K562 (cell line): ENCODE measurements at regions not wholly inside any gene's neighbourhood (a gene's known extent, or its start where the extent isn't known, plus 50 kb on each side); places are given as distances from the start of the nearest gene placed in this dataset.

ENCODE experiments used
- ATAC-seq: fragments of 200-7000 bp; cut with Tn5 transposase; 3 replicates; pipeline ENCODE4 v1.9.1; 2020; ENCODE audit warnings: moderate library complexity
- BruUV-seq: library from RNA; stranded (reverse); fragments of 400-500 nt; replicated peaks from 2 replicates; lab custom pipeline; 2021; lab: Mats Ljungman, UMichigan
- CTCF ChIA-PET: fragments of 300-600 bp; formaldehyde crosslinking; extraction: SDS; loops from one replicate; lab custom pipeline; 2021; ENCODE audit warnings: low intra/inter-chr PET ratio; lab: Yijun Ruan, JAX
- POLR2A ChIA-PET: fragments of 300-600, 350-650 bp; sonication (Branson Sonifier 250); formaldehyde crosslinking; extraction: SDS; loops from one replicate; lab custom pipeline; 2021; ENCODE audit warnings: antibody characterized with exemption, inconsistent platforms; lab: Yijun Ruan, JAX
- DNase-seq, 4 experiments: peaks; one replicate each; pipeline versions ENCODE4 v3.0.0 to v3.0.0-alpha.2; 2011 to 2018; ENCODE audit warnings: low spot score in 3 of 4, mixed read lengths in 3 of 4; ENCODE audit errors: extremely low read depth in 1 of 4
- FAIRE-seq: peaks from 2 replicates; lab custom pipeline; 2011; peaks lifted over from hg19 to GRCh38; lab: Jason Lieb, UNC
- H2AFZ ChIP-seq: 2 replicates; pipeline ENCODE4 v1.6.0; 2011; ENCODE audit warnings: low read depth, low read length, control low read depth, inconsistent platforms
- H3K27ac ChIP-seq: fragments of 200-600 bp; 3 replicates; pipeline ENCODE4 v1.8.0; 2011; ENCODE audit warnings: low read depth, mild to moderate bottlenecking, control low read depth, inconsistent platforms, low read length, moderate library complexity, mixed read lengths; ENCODE audit errors: extremely low read depth
- H3K27me3 ChIP-seq, 2 experiments: fragments of 300-600 bp in 1 of 2; 2 replicates in 1 of 2; 3 replicates in 1 of 2; pipeline versions ENCODE4 v1.6.0 to v1.8.0; 2011; ENCODE audit warnings: inconsistent platforms in 2 of 2, low read length in 2 of 2, mild to moderate bottlenecking in 1 of 2, mixed read lengths in 1 of 2, moderate library complexity in 1 of 2; ENCODE audit not compliant: control insufficient read depth in 2 of 2, insufficient read depth in 2 of 2
- H3K36me3 ChIP-seq: fragments of 300-600 bp; 3 replicates; pipeline ENCODE4 v1.8.0; 2011; ENCODE audit warnings: mild to moderate bottlenecking, low read length, inconsistent platforms; ENCODE audit not compliant: control insufficient read depth, insufficient read depth
- H3K4me1 ChIP-seq, 2 experiments: fragments of 200-600 bp in 1 of 2; replicated peaks in 1 of 2; 2 replicates in 1 of 2; 3 replicates in 1 of 2; pipeline versions ENCODE4 v1.5.1 to v1.8.0; 2011; ENCODE audit warnings: inconsistent platforms in 2 of 2, low read length in 2 of 2, mild to moderate bottlenecking in 1 of 2, mixed read lengths in 1 of 2, moderate library complexity in 1 of 2; ENCODE audit not compliant: control insufficient read depth in 2 of 2, insufficient read depth in 2 of 2
- H3K4me2 ChIP-seq: 2 replicates; pipeline ENCODE4 v1.6.1; 2011; ENCODE audit warnings: low read length, control low read depth, inconsistent platforms, mixed read lengths; ENCODE audit not compliant: insufficient read depth
- H3K4me3 ChIP-seq: fragments of 200-600 bp; sonication (generic), shearing (Covaris generic); 2 replicates; pipeline ENCODE4 v1.5.1; 2016; ENCODE audit warnings: control low read depth, inconsistent platforms
- H3K79me2 ChIP-seq: fragments of 200-600 bp; 3 replicates; pipeline ENCODE4 v1.8.0; 2011; ENCODE audit warnings: low read length, inconsistent platforms; ENCODE audit not compliant: control insufficient read depth, insufficient read depth
- H3K9ac ChIP-seq, 2 experiments: 2 replicates each; pipeline versions ENCODE4 v1.6.0 to v1.6.1; 2011; ENCODE audit warnings: low read depth in 2 of 2, low read length in 2 of 2, control low read depth in 1 of 2, inconsistent platforms in 1 of 2, mild to moderate bottlenecking in 1 of 2, mixed read lengths in 1 of 2; ENCODE audit not compliant: insufficient read depth in 1 of 2
- H3K9me1 ChIP-seq: one replicate; pipeline ENCODE4 v1.6.0; 2011; ENCODE audit warnings: inconsistent platforms, mild to moderate bottlenecking, low read length, moderate library complexity; ENCODE audit not compliant: control insufficient read depth, insufficient read depth
- H3K9me3 ChIP-seq: replicated peaks from 2 replicates; pipeline ENCODE4 v1.5.1; 2011; ENCODE audit warnings: low read depth, low read length, inconsistent platforms; ENCODE audit not compliant: control insufficient read depth, insufficient read depth
- H4K20me1 ChIP-seq: replicated peaks from 2 replicates; pipeline ENCODE4 v1.6.1; 2011; ENCODE audit warnings: low read length, inconsistent platforms, mixed read lengths; ENCODE audit not compliant: control insufficient read depth, insufficient read depth
- CTCF ChIP-seq, 3 experiments: IDR thresholded peaks in 2 of 3; conservative IDR thresholded peaks in 1 of 3; 2 replicates each; pipeline ENCODE4 v1.5.1; 2011 to 2012; ENCODE audit warnings: low read length in 3 of 3, mild to moderate bottlenecking in 3 of 3, control low read depth in 2 of 3, improper control_type of control experiment in 1 of 3, inconsistent platforms in 1 of 3, low read depth in 1 of 3, mixed read lengths in 1 of 3, moderate library complexity in 1 of 3; ENCODE audit not compliant: insufficient read depth in 2 of 3
- DNMT1 ChIP-seq: fragments of 450-650 bp; IDR thresholded peaks from 2 replicates; pipeline ENCODE4 v1.6.1; 2016; ENCODE audit warnings: antibody characterized with exemption, mild to moderate bottlenecking
- RAD21 ChIP-seq, 2 experiments: fragments of 250-450 bp in 1 of 2; fragments of 450-650 bp in 1 of 2; sonication (Bioruptor Pico) in 1 of 2; formaldehyde crosslinking in 1 of 2; IDR thresholded peaks in 1 of 2; conservative IDR thresholded peaks in 1 of 2; 2 replicates each; pipeline versions ENCODE4 v1.4.0 to v1.8.0; 2020 to 2022; ENCODE audit warnings: mild to moderate bottlenecking in 2 of 2, moderate library complexity in 1 of 2
- WGBS: fragments of 100-300 bp; shearing (Covaris generic); methylation state at CpG from one replicate; pipeline ENCODE4 v1.1.6; 2016; ENCODE audit warnings: low coverage, mixed read lengths; ENCODE audit not compliant: insufficient coverage; ENCODE audit errors: missing lambda C conversion rate; 5-methylcytosine and 5-hydroxymethylcytosine counted together
- in situ Hi-C: fragments of 300-500 bp; cut with MboI; formaldehyde crosslinking; loops from 4 replicates; pipeline ENCODE4 v1.15.0; 2018; ENCODE audit warnings: inconsistent platforms, mixed read lengths
- intact Hi-C: fragments of 100-400 bp; cut with micrococcal nuclease; formaldehyde crosslinking; loops from 2 replicates; pipeline ENCODE4 v1.14.2; 2022

- in situ Hi-C loops (loop anchor here (10.0 kb wide), 1 partner anchor 940 kb away; no protein-coding TSS in a partner anchor), intact Hi-C loops (loop anchor here (2.0 kb wide), 1 partner anchor 44 kb away; no protein-coding TSS in a partner anchor)
- Histone ChIP-seq H3K4me2 (no peak overlapping the region), H3K27me3 (peaks cover 69 to 90% of the 10 kb centered on the region in 2 experiments), H3K4me1 (peaks cover 0 to 16% of the 10 kb centered on the region in 2 experiments; a peak in 2 of 5 replicates), H2AFZ (no peak overlapping the region), H3K9ac (no peak overlapping the region), H3K9me3 (no peaks in the 10 kb centered on the region), H3K27ac (no peak overlapping the region), H3K36me3 (no peaks in the 10 kb centered on the region), H4K20me1 (peaks cover 17% of the 10 kb centered on the region; the same call in 1 of the 2 replicates), H3K9me1 (no peaks in the 10 kb centered on the region), H3K4me3 (no peak overlapping the region), H3K79me2 (no peaks in the 10 kb centered on the region)
- WGBS = 7% methylated on average over 8 of the region's 8 CpGs
- ChIA-PET POLR2A (interaction anchor here (0.6 kb wide), 1 partner anchor 37 kb away, joined by 3 read pairs; no protein-coding TSS in a partner anchor), CTCF (interaction anchor here (0.9 to 1.4 kb wide), 3 partner anchors 83 to 171 kb away, joined by 3 to 5 read pairs (median 3); no protein-coding TSS in a partner anchor)
- DNase-seq = peak; percentile 28 to 39 (median 32)
- peak; percentile 84 for FAIRE-seq
- ATAC-seq = peak; percentile 54; the same call in 1 of the 3 replicates
- peak; percentile 41 to 60 (median 53); a peak in 5 of 6 replicates for TF ChIP-seq CTCF (IDR thresholded peaks at IDR 0.05 in 2 of 3, conservative IDR thresholded peaks at IDR 0.05 in 1 of 3; ENCODE audit: insufficient read depth in 2 of 3, low read depth in 1 of 3, low read length in 3 of 3)
- TF ChIP-seq RAD21 (CRISPR knock-in tag; conservative IDR thresholded peaks at IDR 0.05 in 1 of 2, IDR thresholded peaks at IDR 0.05 in 1 of 2) = peak in 1 of 2 experiments; percentile 45; a peak in 2 of 4 replicates
- no peak for TF ChIP-seq DNMT1
- no TSS peak for BruUV-seq
These were observed 65.8 kb upstream of the UNC5A start for GRCh38 chr5:176744584-176744965.
